ENCODE measurements at regions not wholly inside any gene's neighbourhood (a gene's known extent, or its start where the extent isn't known, plus 50 kb on each side); places are given as distances from the start of the nearest gene placed in this dataset.

GRCh38 chr5:164610374-164610773, 1105.0 kb downstream of the MAT2B start:
- no peak for TF ChIP-seq CTCF (conservative IDR thresholded peaks at IDR 0.05; ENCODE audit: low read depth, low read length)
- H3K4me3 ChIP-seq (ENCODE audit: low read length): no peak overlapping the region
- no peak for DNase-seq (ENCODE audit: low read depth)

- no peak for TF ChIP-seq CTCF (conservative IDR thresholded peaks at IDR 0.05; ENCODE audit: low read depth, low read length)
- no peak for DNase-seq (ENCODE audit: low read depth)
- no peak overlapping the region for H3K4me3 ChIP-seq (ENCODE audit: low read length)
Observed at GRCh38 chr5:164614707-164615106, 1109.3 kb downstream of the MAT2B start.

- H3K4me3 ChIP-seq (ENCODE audit: low read length): no peak overlapping the region
- no peak for DNase-seq (ENCODE audit: low read depth)
- TF ChIP-seq CTCF (conservative IDR thresholded peaks at IDR 0.05; ENCODE audit: low read depth, low read length): no peak
Observed at GRCh38 chr5:164617290-164617689, 1111.9 kb downstream of the MAT2B start.

- no peak for TF ChIP-seq CTCF (conservative IDR thresholded peaks at IDR 0.05; ENCODE audit: low read depth, low read length)
- no peak overlapping the region for H3K4me3 ChIP-seq (ENCODE audit: low read length)
Observed at GRCh38 chr5:164627021-164627420, 1121.6 kb downstream of the MAT2B start.

GRCh38 chr5:164636456-164636855, 1131.0 kb downstream of the MAT2B start:
- TF ChIP-seq CTCF (conservative IDR thresholded peaks at IDR 0.05; ENCODE audit: low read depth, low read length): no peak
- DNase-seq (ENCODE audit: low read depth): no peak
- H3K4me3 ChIP-seq (ENCODE audit: low read length): no peak overlapping the region

More at GRCh38 chr5:164627021-164627420, 1121.6 kb downstream of the MAT2B start:
- DNase-seq (ENCODE audit: low read depth): no peak

GRCh38 chr5:164637931-164638521, 1132.6 kb downstream of the MAT2B start:
- no peak for DNase-seq (ENCODE audit: low read depth)
- TF ChIP-seq CTCF (conservative IDR thresholded peaks at IDR 0.05; ENCODE audit: low read depth, low read length): no peak

GRCh38 chr5:164649266-164649665, 1143.8 kb downstream of the MAT2B start:
- no peak for TF ChIP-seq CTCF (conservative IDR thresholded peaks at IDR 0.05; ENCODE audit: low read depth, low read length)
- no peak overlapping the region for H3K4me3 ChIP-seq (ENCODE audit: low read length)
- peak; percentile 46 for DNase-seq (ENCODE audit: low read depth)

More at GRCh38 chr5:164637931-164638521, 1132.6 kb downstream of the MAT2B start:
- H3K4me3 ChIP-seq (ENCODE audit: low read length): no peak overlapping the region
